GM19043 (cell line): ENCODE measurements at regions not wholly inside any gene's neighbourhood (a gene's known extent, or its start where the extent isn't known, plus 50 kb on each side); places are given as distances from the start of the nearest gene placed in this dataset.

Experiments used
- ATAC-seq: cut with Tn5 transposase; IDR thresholded peaks from one replicate; pipeline ENCODE4 v1.9.1; 2021; ENCODE audit warnings: low read depth; ENCODE audit not compliant: unreplicated experiment

GRCh38 chr9:12448246-12448645 is 244.9 kb upstream of the TYRP1 start:
- ATAC-seq, result no peak

GRCh38 chr9:12457237-12457636 is 235.9 kb upstream of the TYRP1 start:
- no peak for ATAC-seq

GRCh38 chr9:12461763-12462460 is 231.3 kb upstream of the TYRP1 start:
- ATAC-seq, result no peak

- no peak for ATAC-seq
Measured at GRCh38 chr9:12462861-12463260, 230.3 kb upstream of the TYRP1 start.

GRCh38 chr9:12463641-12464040 is 229.5 kb upstream of the TYRP1 start:
- ATAC-seq, result no peak

GRCh38 chr9:12464400-12464799 is 228.8 kb upstream of the TYRP1 start:
- no peak for ATAC-seq

GRCh38 chr9:12464910-12465512 is 228.2 kb upstream of the TYRP1 start:
- no peak for ATAC-seq

- no peak for ATAC-seq
Measured at GRCh38 chr9:12469084-12469483, 224.1 kb upstream of the TYRP1 start.

- no peak for ATAC-seq
Measured at GRCh38 chr9:12494411-12494810, 198.8 kb upstream of the TYRP1 start.

- no peak for ATAC-seq
Measured at GRCh38 chr9:12497790-12498189, 195.4 kb upstream of the TYRP1 start.

GRCh38 chr9:12502520-12502919 is 190.7 kb upstream of the TYRP1 start:
- ATAC-seq, result no peak

GRCh38 chr9:12503606-12504122 is 189.5 kb upstream of the TYRP1 start:
- no peak for ATAC-seq

GRCh38 chr9:12510551-12510950 is 182.6 kb upstream of the TYRP1 start:
- ATAC-seq, result no peak

- no peak for ATAC-seq
Measured at GRCh38 chr9:12511726-12512125, 181.5 kb upstream of the TYRP1 start.

- ATAC-seq, result no peak
Measured at GRCh38 chr9:12516031-12516430, 177.2 kb upstream of the TYRP1 start.

- ATAC-seq, result no peak
Measured at GRCh38 chr9:12516573-12516972, 176.6 kb upstream of the TYRP1 start.

- ATAC-seq, result no peak
Measured at GRCh38 chr9:12538842-12539579, 154.2 kb upstream of the TYRP1 start.

GRCh38 chr9:12539580-12539975 is 153.6 kb upstream of the TYRP1 start:
- ATAC-seq, result no peak

GRCh38 chr9:12544700-12545099 is 148.5 kb upstream of the TYRP1 start:
- no peak for ATAC-seq

- no peak for ATAC-seq
Measured at GRCh38 chr9:12554636-12555035, 138.5 kb upstream of the TYRP1 start.

- ATAC-seq, result no peak
Measured at GRCh38 chr9:12566404-12567090, 126.6 kb upstream of the TYRP1 start.
